Loucy (cell line): ENCODE measurements at regions not wholly inside any gene's neighbourhood (a gene's known extent, or its start where the extent isn't known, plus 50 kb on each side); places are given as distances from the start of the nearest gene placed in this dataset.

Source experiments
- EZH2phosphoT487 ChIP-seq: fragments of 200-600 bp; IDR thresholded peaks from 2 replicates; pipeline ENCODE4 v1.6.1; 2018; ENCODE audit warnings: antibody characterized with exemption, mild to moderate bottlenecking, moderate library complexity, borderline replicate concordance
- TF ChIP-seq, protein P1 (sequence below): fragments of 200-600 bp; sonication (generic); conservative IDR thresholded peaks from 2 replicates; pipeline ENCODE4 v1.5.1; 2014; ENCODE audit warnings: mild to moderate bottlenecking, antibody characterized with exemption, low read length

DNA sequence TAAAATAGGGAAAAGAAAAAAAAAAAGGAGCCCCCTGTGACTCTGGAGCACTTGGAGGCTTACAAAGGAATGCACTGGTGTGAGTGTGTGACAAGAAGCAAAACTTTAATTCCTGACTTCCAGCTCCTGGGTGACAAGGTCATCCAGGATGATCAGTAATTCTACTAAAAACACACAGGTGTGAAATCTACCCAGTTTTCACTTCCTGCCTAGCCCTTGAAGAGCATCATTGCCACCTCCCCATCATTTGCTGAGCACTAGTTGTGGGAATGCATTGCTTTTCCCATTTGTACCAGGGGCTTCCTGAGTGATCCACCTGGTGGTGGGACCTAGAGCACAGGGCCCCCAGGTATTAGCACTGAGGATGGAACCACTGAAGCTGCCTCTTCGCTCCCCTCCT, 139.7 kb upstream of the RIOK3 start:
- TF ChIP-seq, protein P1, sequence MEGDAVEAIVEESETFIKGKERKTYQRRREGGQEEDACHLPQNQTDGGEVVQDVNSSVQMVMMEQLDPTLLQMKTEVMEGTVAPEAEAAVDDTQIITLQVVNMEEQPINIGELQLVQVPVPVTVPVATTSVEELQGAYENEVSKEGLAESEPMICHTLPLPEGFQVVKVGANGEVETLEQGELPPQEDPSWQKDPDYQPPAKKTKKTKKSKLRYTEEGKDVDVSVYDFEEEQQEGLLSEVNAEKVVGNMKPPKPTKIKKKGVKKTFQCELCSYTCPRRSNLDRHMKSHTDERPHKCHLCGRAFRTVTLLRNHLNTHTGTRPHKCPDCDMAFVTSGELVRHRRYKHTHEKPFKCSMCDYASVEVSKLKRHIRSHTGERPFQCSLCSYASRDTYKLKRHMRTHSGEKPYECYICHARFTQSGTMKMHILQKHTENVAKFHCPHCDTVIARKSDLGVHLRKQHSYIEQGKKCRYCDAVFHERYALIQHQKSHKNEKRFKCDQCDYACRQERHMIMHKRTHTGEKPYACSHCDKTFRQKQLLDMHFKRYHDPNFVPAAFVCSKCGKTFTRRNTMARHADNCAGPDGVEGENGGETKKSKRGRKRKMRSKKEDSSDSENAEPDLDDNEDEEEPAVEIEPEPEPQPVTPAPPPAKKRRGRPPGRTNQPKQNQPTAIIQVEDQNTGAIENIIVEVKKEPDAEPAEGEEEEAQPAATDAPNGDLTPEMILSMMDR = no peak
- no peak for TF ChIP-seq EZH2phosphoT487
